Coronary artery (tissue), 2 donors: ENCODE measurements at regions not wholly inside any gene's neighbourhood (a gene's known extent, or its start where the extent isn't known, plus 50 kb on each side); places are given as distances from the start of the nearest gene placed in this dataset.
"Not testable (repeated sequence)": the region's sequence is repeated elsewhere in the genome, so short reads cannot be mapped to it uniquely, and the experiment has no call there.

Source experiments
- DNase-seq: peaks from one replicate; pipeline ENCODE4 v3.0.0-alpha.2; 2017; ENCODE audit warnings: low spot score
- H3K27ac ChIP-seq, 2 donors: fragments of 200-600 bp; sonication (generic); one replicate each; pipeline ENCODE4 v1.5.1; 2016 to 2019
- H3K4me3 ChIP-seq: fragments of 200-600 bp; sonication (generic); 2 replicates; pipeline ENCODE4 v1.5.1; 2016; ENCODE audit warnings: mild to moderate bottlenecking, moderate library complexity
- TF ChIP-seq, protein P1 (sequence below): fragments of 200-600 bp; sonication (generic); IDR thresholded peaks from one replicate; pipeline ENCODE4 v1.5.1; 2019; ENCODE audit warnings: antibody characterized with exemption

DNA sequence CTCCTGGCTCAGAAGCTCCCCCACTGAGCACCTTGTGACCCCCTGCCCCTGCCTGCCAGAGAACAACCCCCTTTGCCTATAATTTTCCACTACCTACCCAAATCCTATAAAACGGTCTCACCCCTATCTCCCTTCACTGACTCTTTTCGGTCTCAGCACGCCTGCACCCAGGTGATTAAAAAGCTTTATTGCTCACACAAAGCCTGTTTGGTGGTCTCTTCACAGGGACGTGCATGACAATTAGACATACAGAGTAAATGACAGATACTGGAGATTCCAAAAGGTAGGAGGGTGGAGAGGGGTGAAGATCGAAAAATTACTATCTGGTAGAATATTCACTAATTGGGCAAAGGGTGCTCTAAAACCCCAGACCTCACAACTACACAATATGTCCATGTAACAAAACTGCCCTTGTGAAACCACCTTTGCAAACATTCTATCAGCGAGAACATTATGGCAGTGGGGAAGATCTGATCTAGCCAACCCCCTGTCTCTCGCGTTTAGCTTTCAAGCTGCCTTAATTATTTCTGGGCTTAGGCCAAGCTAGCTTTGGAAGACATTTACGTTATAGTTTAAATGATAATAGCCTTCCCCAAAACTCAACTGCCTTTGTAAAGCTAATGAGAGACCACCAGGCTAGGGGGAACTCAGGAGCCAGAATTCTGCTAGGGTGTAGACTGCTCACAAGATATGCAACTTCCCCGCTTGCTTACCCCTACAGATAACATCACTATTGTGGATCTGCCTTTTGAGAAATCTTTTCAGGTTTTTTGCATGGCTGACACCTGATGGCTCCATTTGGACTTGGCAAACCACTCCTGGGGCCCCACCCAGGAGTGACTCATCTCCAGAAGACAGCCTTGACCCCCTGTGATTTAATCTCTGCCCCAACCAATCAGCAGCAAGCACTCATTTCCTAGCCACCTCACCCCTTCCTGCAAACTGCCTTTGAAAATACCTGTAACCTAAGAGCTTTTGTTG, 1534.0 kb upstream of the SPRY2 start:
- DNase-seq = no peak
- Histone ChIP-seq H3K27ac (no peak overlapping the region), H3K4me3 (no peak overlapping the region)
- TF ChIP-seq, protein P1, sequence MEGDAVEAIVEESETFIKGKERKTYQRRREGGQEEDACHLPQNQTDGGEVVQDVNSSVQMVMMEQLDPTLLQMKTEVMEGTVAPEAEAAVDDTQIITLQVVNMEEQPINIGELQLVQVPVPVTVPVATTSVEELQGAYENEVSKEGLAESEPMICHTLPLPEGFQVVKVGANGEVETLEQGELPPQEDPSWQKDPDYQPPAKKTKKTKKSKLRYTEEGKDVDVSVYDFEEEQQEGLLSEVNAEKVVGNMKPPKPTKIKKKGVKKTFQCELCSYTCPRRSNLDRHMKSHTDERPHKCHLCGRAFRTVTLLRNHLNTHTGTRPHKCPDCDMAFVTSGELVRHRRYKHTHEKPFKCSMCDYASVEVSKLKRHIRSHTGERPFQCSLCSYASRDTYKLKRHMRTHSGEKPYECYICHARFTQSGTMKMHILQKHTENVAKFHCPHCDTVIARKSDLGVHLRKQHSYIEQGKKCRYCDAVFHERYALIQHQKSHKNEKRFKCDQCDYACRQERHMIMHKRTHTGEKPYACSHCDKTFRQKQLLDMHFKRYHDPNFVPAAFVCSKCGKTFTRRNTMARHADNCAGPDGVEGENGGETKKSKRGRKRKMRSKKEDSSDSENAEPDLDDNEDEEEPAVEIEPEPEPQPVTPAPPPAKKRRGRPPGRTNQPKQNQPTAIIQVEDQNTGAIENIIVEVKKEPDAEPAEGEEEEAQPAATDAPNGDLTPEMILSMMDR = no peak

- H3K4me3 ChIP-seq = no peak overlapping the region
- TF ChIP-seq, protein P1 = no peak
- no peak overlapping the region for H3K27ac ChIP-seq
- DNase-seq = no peak
Observed at GRCh38 chr13:81874253-81874652, 1533.3 kb upstream of the SPRY2 start.

DNA sequence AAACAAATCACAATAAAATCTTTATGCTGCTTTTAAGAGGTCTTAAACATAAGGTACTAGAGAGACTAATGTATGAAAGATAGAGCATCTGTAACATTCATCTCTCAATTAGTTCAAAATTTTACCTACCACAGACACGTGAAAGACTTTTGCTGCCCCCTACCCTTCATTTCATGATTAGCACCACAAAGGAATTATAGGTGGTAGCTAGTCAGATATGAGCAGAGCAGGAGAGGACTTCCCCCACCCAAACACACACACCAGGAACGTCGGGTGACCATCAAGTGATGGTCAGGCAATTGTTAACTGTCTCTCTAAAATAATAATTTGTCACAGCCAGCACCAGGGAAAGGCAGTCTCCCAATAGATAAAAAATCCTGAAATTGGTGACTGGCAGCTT, 1531.7 kb upstream of the SPRY2 start:
- H3K27ac ChIP-seq = no peak overlapping the region
- H3K4me3 ChIP-seq = no peak overlapping the region
- TF ChIP-seq, protein P1 = no peak
- DNase-seq = no peak

GRCh38 chr13:81871751-81872325, 1530.9 kb upstream of the SPRY2 start:
- not testable (repeated sequence) for H3K4me3 ChIP-seq

DNA sequence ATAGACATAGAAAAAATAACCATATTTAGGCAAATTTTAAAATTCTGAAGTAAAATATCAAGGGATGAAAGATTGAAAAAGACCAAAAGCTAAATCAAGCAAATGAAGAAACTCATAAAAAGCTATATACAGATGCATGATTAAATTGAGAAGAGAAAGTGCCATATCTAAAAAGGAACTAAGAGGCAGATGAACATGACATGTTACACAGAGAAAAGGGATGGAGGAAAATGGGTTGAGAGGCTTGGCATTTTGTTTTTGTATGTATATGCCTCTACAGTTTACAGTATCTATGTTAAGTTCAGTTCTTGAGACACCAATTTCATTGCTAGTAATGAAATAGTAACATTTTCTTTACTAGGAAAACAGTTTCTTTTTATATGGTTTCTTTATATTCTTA, 1507.4 kb upstream of the SPRY2 start:
- Histone ChIP-seq H3K27ac (no peak overlapping the region), H3K4me3 (no peak overlapping the region)
- TF ChIP-seq, protein P1 = no peak
- no peak for DNase-seq

More at GRCh38 chr13:81871751-81872325, 1530.9 kb upstream of the SPRY2 start:
- H3K27ac ChIP-seq, DNase-seq: not testable (repeated sequence)

- no peak overlapping the region for H3K27ac ChIP-seq
- no peak overlapping the region for H3K4me3 ChIP-seq
- no peak for DNase-seq
- TF ChIP-seq, protein P1 = no peak
Observed at GRCh38 chr13:81846771-81847170, 1505.8 kb upstream of the SPRY2 start.

DNA sequence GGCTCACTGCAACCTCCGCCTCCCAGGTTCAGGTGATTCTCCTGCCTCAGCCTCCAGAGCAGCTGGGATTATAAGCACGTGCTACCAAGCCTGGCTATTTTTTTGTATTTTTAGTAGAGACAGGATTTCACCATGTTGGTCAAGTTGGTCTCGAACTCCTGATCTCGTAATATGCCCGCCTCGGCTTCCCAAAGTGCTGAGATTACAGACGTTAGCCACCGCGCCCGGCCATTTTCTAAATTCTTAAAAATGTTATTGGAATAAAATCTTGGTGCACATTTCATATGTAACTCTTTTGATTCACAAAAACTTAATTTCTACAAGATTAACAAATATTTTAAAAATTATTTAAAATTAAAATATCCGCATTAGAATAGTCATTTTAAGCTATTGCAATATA, 1480.3 kb upstream of the SPRY2 start:
- no peak overlapping the region for H3K4me3 ChIP-seq
- H3K27ac ChIP-seq = no peak overlapping the region
- TF ChIP-seq, protein P1 = no peak
- DNase-seq = no peak
